ENCODE measurements at regions not wholly inside any gene's neighbourhood (a gene's known extent, or its start where the extent isn't known, plus 50 kb on each side); places are given as distances from the start of the nearest gene placed in this dataset.

GRCh38 chr11:19433791-19434190, 193.0 kb upstream of the E2F8 start:
- intact Hi-C loops (cut with micrococcal nuclease; ENCODE audit: unreplicated experiment): no loop called here
- Histone ChIP-seq H3K9me3 (ENCODE audit: low read depth, low read length, poor library complexity, severe bottlenecking) (peaks cover 3% of the 10 kb centered on the region), H3K36me3 (ENCODE audit: insufficient read depth, low read length, poor library complexity, severe bottlenecking) (no peaks in the 10 kb centered on the region), H3K27ac (ENCODE audit: low read depth, low read length, poor library complexity, severe bottlenecking) (no peak overlapping the region), H3K27me3 (replicated peaks; ENCODE audit: insufficient read depth, low read depth, low read length, poor library complexity) (no peaks in the 10 kb centered on the region), H3K4me3 (ENCODE audit: low read depth, low read length, poor library complexity, severe bottlenecking) (no peak overlapping the region), H3K4me1 (ENCODE audit: insufficient read depth, low read length, poor library complexity, severe bottlenecking) (no peaks in the 10 kb centered on the region)
- no peak for DNase-seq (ENCODE audit: low spot score)
- ChIA-PET CTCF (no interaction called here), POLR2A (ENCODE audit: low non-redundant PET) (no interaction called here)
- BruUV-seq (replicated peaks): no TSS peak
- TF ChIP-seq EZH2 (IDR thresholded peaks at IDR 0.05; ENCODE audit: borderline replicate concordance, low read depth, low read length, poor library complexity, severe bottlenecking): no peak
- TF ChIP-seq, protein P1, sequence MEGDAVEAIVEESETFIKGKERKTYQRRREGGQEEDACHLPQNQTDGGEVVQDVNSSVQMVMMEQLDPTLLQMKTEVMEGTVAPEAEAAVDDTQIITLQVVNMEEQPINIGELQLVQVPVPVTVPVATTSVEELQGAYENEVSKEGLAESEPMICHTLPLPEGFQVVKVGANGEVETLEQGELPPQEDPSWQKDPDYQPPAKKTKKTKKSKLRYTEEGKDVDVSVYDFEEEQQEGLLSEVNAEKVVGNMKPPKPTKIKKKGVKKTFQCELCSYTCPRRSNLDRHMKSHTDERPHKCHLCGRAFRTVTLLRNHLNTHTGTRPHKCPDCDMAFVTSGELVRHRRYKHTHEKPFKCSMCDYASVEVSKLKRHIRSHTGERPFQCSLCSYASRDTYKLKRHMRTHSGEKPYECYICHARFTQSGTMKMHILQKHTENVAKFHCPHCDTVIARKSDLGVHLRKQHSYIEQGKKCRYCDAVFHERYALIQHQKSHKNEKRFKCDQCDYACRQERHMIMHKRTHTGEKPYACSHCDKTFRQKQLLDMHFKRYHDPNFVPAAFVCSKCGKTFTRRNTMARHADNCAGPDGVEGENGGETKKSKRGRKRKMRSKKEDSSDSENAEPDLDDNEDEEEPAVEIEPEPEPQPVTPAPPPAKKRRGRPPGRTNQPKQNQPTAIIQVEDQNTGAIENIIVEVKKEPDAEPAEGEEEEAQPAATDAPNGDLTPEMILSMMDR (conservative IDR thresholded peaks at IDR 0.05; ENCODE audit: low read depth, low read length): no peak

DNA sequence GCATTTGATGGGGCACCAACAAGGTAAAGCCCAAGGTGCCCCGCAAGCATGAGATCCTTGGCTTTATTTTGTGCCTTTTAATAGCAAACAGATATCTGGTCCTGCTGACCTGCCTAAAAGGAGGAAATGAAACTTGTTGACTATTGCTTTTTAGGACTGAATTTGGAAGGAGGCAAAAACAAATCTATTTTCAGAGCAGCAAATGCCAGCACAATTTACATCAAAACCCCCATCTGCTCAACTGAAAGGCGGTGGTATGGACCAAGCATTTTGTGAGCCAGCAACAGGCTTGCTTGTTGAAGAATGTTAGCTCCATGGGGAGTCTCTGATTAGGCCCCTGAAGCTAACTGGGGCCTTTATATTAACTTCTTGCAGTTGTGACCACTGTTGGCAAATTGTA, 192.6 kb upstream of the E2F8 start:
- Histone ChIP-seq H3K36me3 (ENCODE audit: insufficient read depth, low read length, poor library complexity, severe bottlenecking) (no peaks in the 10 kb centered on the region), H3K27ac (ENCODE audit: low read depth, low read length, poor library complexity, severe bottlenecking) (no peak overlapping the region), H3K27me3 (replicated peaks; ENCODE audit: insufficient read depth, low read depth, low read length, poor library complexity) (no peaks in the 10 kb centered on the region), H3K4me3 (ENCODE audit: low read depth, low read length, poor library complexity, severe bottlenecking) (no peak overlapping the region), H3K9me3 (ENCODE audit: low read depth, low read length, poor library complexity, severe bottlenecking) (peaks cover 3% of the 10 kb centered on the region), H3K4me1 (ENCODE audit: insufficient read depth, low read length, poor library complexity, severe bottlenecking) (no peaks in the 10 kb centered on the region)
- no peak for DNase-seq (ENCODE audit: low spot score)
- CTCF ChIA-PET: no interaction called here
- intact Hi-C loops (cut with micrococcal nuclease; ENCODE audit: unreplicated experiment): no loop called here
- BruUV-seq (replicated peaks): no TSS peak
- POLR2A ChIA-PET (ENCODE audit: low non-redundant PET): no interaction called here
- TF ChIP-seq EZH2 (IDR thresholded peaks at IDR 0.05; ENCODE audit: borderline replicate concordance, low read depth, low read length, poor library complexity, severe bottlenecking): no peak
- TF ChIP-seq, protein P1 (conservative IDR thresholded peaks at IDR 0.05; ENCODE audit: low read depth, low read length): no peak

GRCh38 chr11:19432370-19433061, 191.8 kb upstream of the E2F8 start:
- H3K27me3 ChIP-seq (replicated peaks; ENCODE audit: insufficient read depth, low read depth, low read length, poor library complexity): no peaks in the 10 kb centered on the region
- no peaks in the 10 kb centered on the region for H3K36me3 ChIP-seq (ENCODE audit: insufficient read depth, low read length, poor library complexity, severe bottlenecking)
- no peak for DNase-seq (ENCODE audit: low spot score)
- POLR2A ChIA-PET (ENCODE audit: low non-redundant PET): no interaction called here
- no peak overlapping the region for H3K4me3 ChIP-seq (ENCODE audit: low read depth, low read length, poor library complexity, severe bottlenecking)
- no TSS peak for BruUV-seq (replicated peaks)
- no peaks in the 10 kb centered on the region for H3K4me1 ChIP-seq (ENCODE audit: insufficient read depth, low read length, poor library complexity, severe bottlenecking)
- TF ChIP-seq, protein P1 (conservative IDR thresholded peaks at IDR 0.05; ENCODE audit: low read depth, low read length): no peak
- H3K27ac ChIP-seq (ENCODE audit: low read depth, low read length, poor library complexity, severe bottlenecking): no peak overlapping the region
- CTCF ChIA-PET: interaction anchor here (0.6 kb wide), 1 partner anchor 238 kb away, joined by 3 read pairs; no protein-coding TSS in a partner anchor
- intact Hi-C loops (cut with micrococcal nuclease; ENCODE audit: unreplicated experiment): loop anchor here (1.0 kb wide), 1 partner anchor 8 kb away; no protein-coding TSS in a partner anchor
- peaks cover 3% of the 10 kb centered on the region for H3K9me3 ChIP-seq (ENCODE audit: low read depth, low read length, poor library complexity, severe bottlenecking)

Measured in A673 (cell line).